ENCODE measurements at regions not wholly inside any gene's neighbourhood (a gene's known extent, or its start where the extent isn't known, plus 50 kb on each side); places are given as distances from the start of the nearest gene placed in this dataset.

- no peaks in the 10 kb centered on the region for H3K9me3 Mint-ChIP-seq (ENCODE audit: low read depth)
- H3K27me3 Mint-ChIP-seq: peaks cover 32% of the 10 kb centered on the region
- no peak for TF ChIP-seq CTCF (IDR thresholded peaks at IDR 0.05; ENCODE audit: unreplicated experiment)
- DNase-seq (ENCODE audit: low spot score, unreplicated experiment): no peak
- no peaks in the 10 kb centered on the region for H3K4me1 Mint-ChIP-seq (ENCODE audit: low read depth)
- H3K27ac Mint-ChIP-seq: no peak overlapping the region
- no peak overlapping the region for H3K4me3 Mint-ChIP-seq (ENCODE audit: low read depth)
- no peaks in the 10 kb centered on the region for H3K36me3 Mint-ChIP-seq (ENCODE audit: insufficient read depth)
Observed at GRCh38 chr5:175219366-175219765, 224.6 kb downstream of the DRD1 start.

- Mint-ChIP-seq H3K27ac (no peak overlapping the region), H3K27me3 (peaks cover 37% of the 10 kb centered on the region), H3K9me3 (ENCODE audit: low read depth) (no peaks in the 10 kb centered on the region)
Observed at GRCh38 chr5:175216991-175217390, 227.0 kb downstream of the DRD1 start.

GRCh38 chr5:175215906-175216305 is 228.1 kb downstream of the DRD1 start:
- H3K36me3 Mint-ChIP-seq (ENCODE audit: insufficient read depth): no peaks in the 10 kb centered on the region
- H3K4me1 Mint-ChIP-seq (ENCODE audit: low read depth): no peaks in the 10 kb centered on the region
- H3K9me3 Mint-ChIP-seq (ENCODE audit: low read depth): no peaks in the 10 kb centered on the region
- no peak for TF ChIP-seq CTCF (IDR thresholded peaks at IDR 0.05; ENCODE audit: unreplicated experiment)
- no peak overlapping the region for H3K27ac Mint-ChIP-seq
- DNase-seq (ENCODE audit: low spot score, unreplicated experiment): no peak
- H3K4me3 Mint-ChIP-seq (ENCODE audit: low read depth): no peak overlapping the region
- H3K27me3 Mint-ChIP-seq: peaks cover 36% of the 10 kb centered on the region

More at GRCh38 chr5:175216991-175217390, 227.0 kb downstream of the DRD1 start:
- Mint-ChIP-seq H3K4me3 (ENCODE audit: low read depth) (no peak overlapping the region), H3K36me3 (ENCODE audit: insufficient read depth) (no peaks in the 10 kb centered on the region), H3K4me1 (ENCODE audit: low read depth) (no peaks in the 10 kb centered on the region)
- no peak for TF ChIP-seq CTCF (IDR thresholded peaks at IDR 0.05; ENCODE audit: unreplicated experiment)
- no peak for DNase-seq (ENCODE audit: low spot score, unreplicated experiment)

- peaks cover 33% of the 10 kb centered on the region for H3K27me3 Mint-ChIP-seq
- no peak for DNase-seq (ENCODE audit: low spot score, unreplicated experiment)
- TF ChIP-seq CTCF (IDR thresholded peaks at IDR 0.05; ENCODE audit: unreplicated experiment): no peak
- H3K4me1 Mint-ChIP-seq (ENCODE audit: low read depth): no peaks in the 10 kb centered on the region
- H3K27ac Mint-ChIP-seq: no peak overlapping the region
- no peak overlapping the region for H3K4me3 Mint-ChIP-seq (ENCODE audit: low read depth)
- H3K9me3 Mint-ChIP-seq (ENCODE audit: low read depth): peaks cover 3% of the 10 kb centered on the region
- no peaks in the 10 kb centered on the region for H3K36me3 Mint-ChIP-seq (ENCODE audit: insufficient read depth)
Observed at GRCh38 chr5:175214152-175214551, 229.8 kb downstream of the DRD1 start.

GRCh38 chr5:175211956-175212756 is 231.8 kb downstream of the DRD1 start:
- no peak for TF ChIP-seq CTCF (IDR thresholded peaks at IDR 0.05; ENCODE audit: unreplicated experiment)
- Mint-ChIP-seq H3K36me3 (ENCODE audit: insufficient read depth) (no peaks in the 10 kb centered on the region), H3K9me3 (ENCODE audit: low read depth) (peaks cover 3% of the 10 kb centered on the region), H3K4me1 (ENCODE audit: low read depth) (peaks cover 4% of the 10 kb centered on the region), H3K4me3 (ENCODE audit: low read depth) (no peak overlapping the region), H3K27me3 (peaks cover 33% of the 10 kb centered on the region), H3K27ac (no peak overlapping the region)
- no peak for DNase-seq (ENCODE audit: low spot score, unreplicated experiment)
